HG03175 (cell line): ENCODE measurements at regions not wholly inside any gene's neighbourhood (a gene's known extent, or its start where the extent isn't known, plus 50 kb on each side); places are given as distances from the start of the nearest gene placed in this dataset.

Source experiments
- ATAC-seq: cut with Tn5 transposase; IDR thresholded peaks from one replicate; pipeline ENCODE4 v1.9.1; 2021; ENCODE audit warnings: mild to moderate bottlenecking, moderate library complexity; ENCODE audit not compliant: unreplicated experiment

GRCh38 chr3:18054625-18055024 lies 312.2 kb upstream of the TBC1D5 start:
- no peak for ATAC-seq

- ATAC-seq = no peak
Observed at GRCh38 chr3:18051306-18051705, 308.9 kb upstream of the TBC1D5 start.

- no peak for ATAC-seq
Observed at GRCh38 chr3:18049096-18049495, 306.7 kb upstream of the TBC1D5 start.

- ATAC-seq = no peak
Observed at GRCh38 chr3:18047052-18047451, 304.6 kb upstream of the TBC1D5 start.

- ATAC-seq = no peak
Observed at GRCh38 chr3:18046131-18046915, 303.9 kb upstream of the TBC1D5 start.

GRCh38 chr3:18044971-18045880 lies 302.8 kb upstream of the TBC1D5 start:
- no peak for ATAC-seq

GRCh38 chr3:18044191-18044590 lies 301.8 kb upstream of the TBC1D5 start:
- no peak for ATAC-seq

- ATAC-seq = no peak
Observed at GRCh38 chr3:18036450-18036815, 294.0 kb upstream of the TBC1D5 start.

- no peak for ATAC-seq
Observed at GRCh38 chr3:18035641-18036449, 293.4 kb upstream of the TBC1D5 start.

- ATAC-seq = no peak
Observed at GRCh38 chr3:18033581-18034108, 291.2 kb upstream of the TBC1D5 start.

GRCh38 chr3:18030371-18030870 lies 288.0 kb upstream of the TBC1D5 start:
- ATAC-seq = no peak

- ATAC-seq = no peak
Observed at GRCh38 chr3:18027161-18027939, 284.9 kb upstream of the TBC1D5 start.

- ATAC-seq = no peak
Observed at GRCh38 chr3:18024715-18025114, 282.3 kb upstream of the TBC1D5 start.

GRCh38 chr3:18019161-18019495 lies 276.7 kb upstream of the TBC1D5 start:
- no peak for ATAC-seq

- no peak for ATAC-seq
Observed at GRCh38 chr3:18018491-18019160, 276.2 kb upstream of the TBC1D5 start.

GRCh38 chr3:18016366-18016765 lies 273.9 kb upstream of the TBC1D5 start:
- ATAC-seq = no peak

- ATAC-seq = no peak
Observed at GRCh38 chr3:18012933-18013332, 270.5 kb upstream of the TBC1D5 start.

- no peak for ATAC-seq
Observed at GRCh38 chr3:18012436-18012835, 270.0 kb upstream of the TBC1D5 start.

- ATAC-seq = no peak
Observed at GRCh38 chr3:18011387-18011786, 269.0 kb upstream of the TBC1D5 start.

GRCh38 chr3:18010001-18010400 lies 267.6 kb upstream of the TBC1D5 start:
- no peak for ATAC-seq
